ENCODE measurements at regions not wholly inside any gene's neighbourhood (a gene's known extent, or its start where the extent isn't known, plus 50 kb on each side); places are given as distances from the start of the nearest gene placed in this dataset.
A peak's percentile ranks its signal among the peaks of the same experiment; 100 is the strongest.

- peak; percentile 45 for DNase-seq
Measured at GRCh38 chr2:121018136-121019061, 266.6 kb downstream of the TFCP2L1 start.

GRCh38 chr2:121019071-121019470 lies 265.9 kb downstream of the TFCP2L1 start:
- DNase-seq = no peak

- no peak for DNase-seq
Measured at GRCh38 chr2:121019756-121020155, 265.2 kb downstream of the TFCP2L1 start.

GRCh38 chr2:121021685-121022084 lies 263.3 kb downstream of the TFCP2L1 start:
- no peak for DNase-seq

- DNase-seq = no peak
Measured at GRCh38 chr2:121028577-121028976, 256.4 kb downstream of the TFCP2L1 start.

GRCh38 chr2:121030523-121030922 lies 254.5 kb downstream of the TFCP2L1 start:
- no peak for DNase-seq

- no peak for DNase-seq
Measured at GRCh38 chr2:121031568-121032340, 253.2 kb downstream of the TFCP2L1 start.

- no peak for DNase-seq
Measured at GRCh38 chr2:121033461-121033996, 251.5 kb downstream of the TFCP2L1 start.

- no peak for DNase-seq
Measured at GRCh38 chr2:121034551-121034950, 250.5 kb downstream of the TFCP2L1 start.

- DNase-seq = no peak
Measured at GRCh38 chr2:121036226-121036692, 248.7 kb downstream of the TFCP2L1 start.

- DNase-seq = no peak
Measured at GRCh38 chr2:121037480-121037879, 247.5 kb downstream of the TFCP2L1 start.

- DNase-seq = no peak
Measured at GRCh38 chr2:121038031-121038430, 247.0 kb downstream of the TFCP2L1 start.

- no peak for DNase-seq
Measured at GRCh38 chr2:121038431-121038830, 246.6 kb downstream of the TFCP2L1 start.

GRCh38 chr2:121038891-121039616 lies 245.9 kb downstream of the TFCP2L1 start:
- DNase-seq = no peak

- no peak for DNase-seq
Measured at GRCh38 chr2:121039679-121040078, 245.3 kb downstream of the TFCP2L1 start.

- no peak for DNase-seq
Measured at GRCh38 chr2:121041516-121041915, 243.5 kb downstream of the TFCP2L1 start.

GRCh38 chr2:121043061-121043826 lies 241.8 kb downstream of the TFCP2L1 start:
- no peak for DNase-seq

- no peak for DNase-seq
Measured at GRCh38 chr2:121043827-121044222, 241.2 kb downstream of the TFCP2L1 start.

GRCh38 chr2:121044412-121044811 lies 240.6 kb downstream of the TFCP2L1 start:
- DNase-seq = no peak

GRCh38 chr2:121045245-121045644 lies 239.8 kb downstream of the TFCP2L1 start:
- no peak for DNase-seq

- DNase-seq = no peak
Measured at GRCh38 chr2:121046335-121046734, 238.7 kb downstream of the TFCP2L1 start.
